ENCODE measurements at regions not wholly inside any gene's neighbourhood (a gene's known extent, or its start where the extent isn't known, plus 50 kb on each side); places are given as distances from the start of the nearest gene placed in this dataset.

DNA sequence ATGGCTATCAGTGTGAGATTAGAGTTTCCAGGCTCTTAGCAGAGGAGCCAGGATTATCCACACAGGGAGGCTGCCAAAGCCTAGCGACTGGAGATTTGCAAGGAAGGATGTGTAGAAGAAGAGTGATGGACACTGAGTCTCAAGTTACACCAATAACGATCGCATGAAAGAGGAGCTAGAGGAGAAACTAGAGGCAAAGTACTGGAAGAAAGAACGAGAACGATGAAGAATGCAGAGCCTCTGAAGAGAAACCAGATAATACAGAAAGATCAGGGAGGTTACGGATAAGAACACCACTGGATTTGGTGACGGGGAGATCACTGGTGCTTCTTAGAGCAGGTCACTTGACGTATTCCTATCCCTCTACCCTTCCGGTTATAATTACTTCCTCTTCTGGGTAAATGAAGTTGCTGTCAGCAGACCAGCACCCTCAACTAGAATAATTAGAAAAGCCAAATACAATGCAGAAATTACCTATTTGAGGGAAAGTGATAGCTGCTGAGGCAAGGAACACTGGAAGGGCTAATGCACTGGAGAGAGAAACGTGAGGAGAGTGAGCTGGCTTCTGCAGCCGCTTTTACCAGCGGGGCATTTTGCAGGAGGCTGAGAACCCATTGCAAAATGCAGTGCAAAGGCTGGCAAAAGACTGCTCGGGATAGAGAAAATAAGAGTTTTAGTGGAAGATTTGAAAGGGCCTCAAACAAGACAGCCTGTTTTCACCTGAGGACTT is 93.1 kb upstream of the HIF1A start:
- WGBS, result 78% methylated on average over 13 of the region's 13 CpGs
- H3K4me1 ChIP-seq, result peaks cover 8 to 19% (median 15%) of the 10 kb centered on the region in 4 donors
- intact Hi-C loops (cut with DNase I), result no loop called here

GRCh38 chr14:61602733-61603077 is 92.6 kb upstream of the HIF1A start:
- intact Hi-C loops (cut with DNase I), result no loop called here
- H3K36me3 ChIP-seq, result no peaks in the 10 kb centered on the region
- H3K4me3 ChIP-seq, result no peak overlapping the region
- no peak for DNase-seq (ENCODE audit: extremely low spot score)
- H3K4me1 ChIP-seq, result peaks cover 13 to 19% (median 15%) of the 10 kb centered on the region in 4 donors
- WGBS, result 50% methylated on average over 1 of the region's 1 CpG
- no peaks in the 10 kb centered on the region for H3K27me3 ChIP-seq
- H3K9me3 ChIP-seq, result no peaks in the 10 kb centered on the region
- H3K27ac ChIP-seq (replicated peaks in 1 of 4), result no peak overlapping the region
- TF ChIP-seq POLR2A (IDR thresholded peaks at IDR 0.05; ENCODE audit: low read depth) (no peak), EP300 (IDR thresholded peaks at IDR 0.05) (no peak), CTCF (IDR thresholded peaks at IDR 0.05) (no peak), POLR2AphosphoS5 (IDR thresholded peaks at IDR 0.05) (no peak)

More for the DNA sequence above, 93.1 kb upstream of the HIF1A start:
- Histone ChIP-seq H3K27me3 (no peaks in the 10 kb centered on the region), H3K4me3 (no peak overlapping the region), H3K9me3 (no peaks in the 10 kb centered on the region), H3K36me3 (no peaks in the 10 kb centered on the region), H3K27ac (replicated peaks in 1 of 4) (no peak overlapping the region)
- TF ChIP-seq EP300 (IDR thresholded peaks at IDR 0.05) (no peak), POLR2AphosphoS5 (IDR thresholded peaks at IDR 0.05) (peak in 1 of 2 donors; percentile 18)
- no peak for DNase-seq (ENCODE audit: extremely low spot score)

DNA sequence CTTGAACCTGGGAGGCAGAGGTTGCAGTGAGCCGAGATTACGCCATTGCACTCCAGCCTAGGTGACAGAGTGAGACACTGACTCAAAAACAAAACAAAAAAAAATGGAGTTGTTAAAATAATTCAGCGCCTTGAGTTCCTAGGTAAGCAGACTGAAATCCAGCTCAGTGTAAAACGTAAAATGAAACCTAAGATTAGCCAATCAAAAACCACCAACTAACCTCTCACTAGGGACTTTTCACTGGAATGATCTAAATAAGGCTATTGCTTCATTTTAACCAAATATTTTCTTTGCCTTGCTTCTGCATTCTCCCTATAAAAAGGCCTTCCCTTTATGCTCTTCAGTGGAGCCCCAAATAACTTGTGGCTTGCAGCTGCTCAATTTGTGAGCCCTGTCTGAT is 91.6 kb upstream of the HIF1A start:
- intact Hi-C loops (cut with DNase I), result no loop called here
- TF ChIP-seq CTCF (IDR thresholded peaks at IDR 0.05) (no peak), POLR2A (IDR thresholded peaks at IDR 0.05; ENCODE audit: low read depth) (no peak), EP300 (IDR thresholded peaks at IDR 0.05) (no peak), POLR2AphosphoS5 (IDR thresholded peaks at IDR 0.05) (no peak)
- no peaks in the 10 kb centered on the region for H3K36me3 ChIP-seq
- 92% methylated on average over 4 of the region's 4 CpGs for WGBS
- no peak overlapping the region for H3K27ac ChIP-seq (replicated peaks in 1 of 4)
- no peaks in the 10 kb centered on the region for H3K27me3 ChIP-seq
- peaks cover 17 to 25% (median 23%) of the 10 kb centered on the region in 4 donors for H3K4me1 ChIP-seq
- H3K4me3 ChIP-seq, result no peak overlapping the region
- no peak for DNase-seq (ENCODE audit: extremely low spot score)
- no peaks in the 10 kb centered on the region for H3K9me3 ChIP-seq

GRCh38 chr14:61607570-61608244 is 87.6 kb upstream of the HIF1A start:
- WGBS, result 80% methylated on average over 6 of the region's 7 CpGs
- DNase-seq (ENCODE audit: extremely low spot score), result no peak
- Histone ChIP-seq H3K4me3 (no peak overlapping the region), H3K4me1 (peaks cover 19 to 56% (median 46%) of the 10 kb centered on the region in 4 donors), H3K27me3 (no peaks in the 10 kb centered on the region), H3K9me3 (no peaks in the 10 kb centered on the region), H3K27ac (replicated peaks in 1 of 4) (peak overlapping the region; percentile 75 to 77 (median 76)), H3K36me3 (no peaks in the 10 kb centered on the region)
- intact Hi-C loops (cut with DNase I), result no loop called here
- TF ChIP-seq POLR2AphosphoS5 (IDR thresholded peaks at IDR 0.05) (no peak), POLR2A (IDR thresholded peaks at IDR 0.05; ENCODE audit: low read depth) (no peak), EP300 (IDR thresholded peaks at IDR 0.05) (no peak), CTCF (IDR thresholded peaks at IDR 0.05) (no peak)
